HUES6 (cell line): ENCODE measurements at regions not wholly inside any gene's neighbourhood (a gene's known extent, or its start where the extent isn't known, plus 50 kb on each side); places are given as distances from the start of the nearest gene placed in this dataset.

Experiments used
- H3K27ac ChIP-seq: 2 replicates; pipeline ENCODE4 v1.7.0; 2013; ENCODE audit warnings: low read depth, mild to moderate bottlenecking, low read length, inconsistent platforms
- H3K27me3 ChIP-seq: 2 replicates; pipeline ENCODE4 v1.6.1; 2013; ENCODE audit warnings: low read length; ENCODE audit not compliant: control insufficient read depth, insufficient read depth
- H3K36me3 ChIP-seq: 2 replicates; pipeline ENCODE4 v1.6.1; 2013; ENCODE audit warnings: low read length; ENCODE audit not compliant: control insufficient read depth, insufficient read depth
- H3K4me1 ChIP-seq: 2 replicates; pipeline ENCODE4 v1.6.1; 2013; ENCODE audit warnings: low read length; ENCODE audit not compliant: control insufficient read depth, insufficient read depth
- H3K4me3 ChIP-seq: 2 replicates; pipeline ENCODE4 v1.5.1; 2013; ENCODE audit warnings: low read depth, low read length
- H3K9ac ChIP-seq: one replicate; pipeline ENCODE4 v1.6.1; 2013; ENCODE audit warnings: mild to moderate bottlenecking, low read length
- H3K9me3 ChIP-seq: 2 replicates; pipeline ENCODE4 v1.6.1; 2013; ENCODE audit warnings: low read depth, low read length; ENCODE audit not compliant: control insufficient read depth, insufficient read depth

DNA sequence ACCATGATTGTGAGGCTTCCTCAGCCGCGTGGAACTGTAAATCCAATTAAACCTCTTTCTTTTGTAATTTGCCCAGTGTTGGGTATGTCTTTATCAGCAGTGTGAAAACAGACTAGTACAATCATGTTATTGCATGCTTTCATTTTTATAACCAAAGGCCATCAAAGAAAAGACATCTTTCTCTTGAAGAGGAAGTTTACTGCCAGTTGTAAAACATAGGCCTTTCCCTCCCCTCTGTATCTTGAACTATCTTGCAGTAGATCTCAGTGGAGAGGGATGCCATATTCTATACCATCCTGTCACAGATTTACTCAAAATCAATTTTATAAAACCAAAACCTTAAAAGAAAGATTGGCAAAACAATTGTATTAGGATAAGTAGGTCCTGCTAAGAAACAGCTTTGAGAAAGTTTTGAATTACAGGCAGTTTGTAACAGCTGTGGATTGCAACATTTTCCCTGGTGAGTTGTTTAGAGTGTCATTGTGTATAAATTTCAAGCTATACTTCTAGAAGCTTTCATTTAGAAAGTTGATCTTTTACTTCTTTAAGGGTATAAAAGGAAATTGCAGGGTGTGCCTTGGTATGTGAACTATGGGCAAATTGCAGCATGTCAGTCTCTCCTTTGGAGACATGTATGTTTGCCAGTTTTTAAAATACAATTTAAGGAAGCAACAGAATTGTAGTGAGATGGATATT is 128.0 kb downstream of the ATP23 start:
- Histone ChIP-seq H3K4me3 (no peak overlapping the region), H3K27me3 (no peaks in the 10 kb centered on the region), H3K4me1 (no peaks in the 10 kb centered on the region), H3K9ac (no peak overlapping the region), H3K36me3 (no peaks in the 10 kb centered on the region), H3K27ac (no peak overlapping the region), H3K9me3 (0 out of 2 replicates have a peak, but pooled peaks cover 3% of the 10 kb centered on the region)

DNA sequence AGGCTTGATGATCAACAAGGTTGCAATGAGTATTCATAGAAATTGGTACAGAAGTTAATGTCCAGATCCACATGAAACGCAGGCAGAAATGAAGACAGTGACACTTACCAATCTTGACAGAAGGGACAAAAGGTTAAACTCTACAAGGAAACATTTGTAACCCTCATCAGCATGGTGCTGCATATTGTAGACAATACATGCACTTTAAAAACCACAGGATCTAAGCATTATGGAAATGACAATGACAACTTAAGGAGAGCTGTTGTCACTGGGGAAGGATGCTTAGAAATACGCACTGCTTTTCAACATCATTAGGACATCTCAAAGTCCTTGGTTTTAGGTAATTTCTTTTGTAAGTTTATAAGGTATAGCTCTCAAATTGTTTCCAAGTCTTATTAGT is 130.6 kb downstream of the ATP23 start:
- Histone ChIP-seq H3K4me1 (no peaks in the 10 kb centered on the region), H3K4me3 (no peak overlapping the region), H3K27ac (no peak overlapping the region), H3K36me3 (no peaks in the 10 kb centered on the region), H3K27me3 (no peaks in the 10 kb centered on the region), H3K9ac (no peak overlapping the region), H3K9me3 (0 out of 2 replicates have a peak, but pooled peaks cover 3% of the 10 kb centered on the region)

DNA sequence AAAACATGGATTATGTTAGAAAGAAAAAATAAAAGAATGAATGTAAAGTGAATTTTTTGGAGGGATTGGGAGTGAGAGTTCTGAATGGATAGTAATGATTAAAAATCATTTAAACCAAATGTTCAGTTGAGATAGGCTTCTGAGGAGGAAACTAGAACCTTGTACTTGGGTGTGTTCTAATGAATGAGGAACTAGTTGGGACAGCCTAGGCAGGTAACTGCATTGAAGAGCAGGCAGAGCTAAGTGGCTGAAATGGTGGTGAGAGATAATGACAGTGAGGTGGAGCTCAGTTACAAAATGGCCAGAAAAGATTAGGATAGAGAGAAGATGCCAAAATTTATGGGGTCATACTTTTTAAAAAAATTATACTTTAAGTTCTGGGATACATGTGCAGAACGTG is 132.9 kb downstream of the ATP23 start:
- Histone ChIP-seq H3K27me3 (no peaks in the 10 kb centered on the region), H3K9ac (no peak overlapping the region), H3K36me3 (no peaks in the 10 kb centered on the region), H3K4me3 (no peak overlapping the region), H3K4me1 (no peaks in the 10 kb centered on the region), H3K27ac (no peak overlapping the region), H3K9me3 (0 out of 2 replicates have a peak, but pooled peaks cover 3% of the 10 kb centered on the region)

DNA sequence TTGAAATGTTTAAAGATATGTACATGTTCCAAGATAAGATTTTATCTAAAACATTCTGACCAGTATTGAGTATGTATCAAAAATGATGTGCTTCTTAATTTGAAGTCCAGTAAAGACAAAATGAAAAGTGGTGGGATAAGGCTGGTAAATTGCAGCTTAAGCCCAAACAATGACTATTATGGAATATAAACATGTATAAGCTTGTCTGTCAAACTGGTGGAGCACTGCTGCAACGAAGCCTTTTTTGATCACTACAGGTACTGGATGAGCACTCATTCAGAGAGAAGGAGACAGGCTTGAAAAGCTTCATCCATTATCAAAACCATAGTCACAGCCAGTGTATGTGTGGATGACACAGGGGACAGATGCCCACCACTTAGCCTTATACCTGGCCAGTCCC is 138.4 kb downstream of the ATP23 start:
- Histone ChIP-seq H3K36me3 (no peaks in the 10 kb centered on the region), H3K9ac (no peak overlapping the region), H3K27me3 (no peaks in the 10 kb centered on the region), H3K4me1 (no peaks in the 10 kb centered on the region), H3K27ac (no peak overlapping the region), H3K9me3 (no peaks in the 10 kb centered on the region), H3K4me3 (no peak overlapping the region)

DNA sequence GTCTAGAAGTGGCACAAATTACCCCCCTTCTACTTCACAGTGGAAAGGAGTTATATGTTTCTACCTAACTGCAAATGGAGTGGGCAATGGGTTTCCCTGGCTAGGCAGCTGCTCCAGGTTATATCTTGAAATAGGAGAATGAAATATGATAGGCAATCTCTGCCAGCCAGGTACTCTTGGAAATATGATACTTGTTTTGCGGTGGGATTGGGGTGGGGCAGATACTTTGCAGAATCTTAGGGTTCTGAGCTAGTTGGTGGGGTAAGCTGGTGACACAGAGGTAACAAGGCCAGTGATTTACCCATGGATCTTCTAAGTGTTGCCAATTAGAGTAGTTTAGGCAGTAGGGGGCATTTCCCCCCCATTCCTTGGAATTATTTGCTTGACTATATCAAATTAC is 140.1 kb downstream of the ATP23 start:
- Histone ChIP-seq H3K27ac (no peak overlapping the region), H3K9me3 (no peaks in the 10 kb centered on the region), H3K9ac (no peak overlapping the region), H3K27me3 (no peaks in the 10 kb centered on the region), H3K36me3 (no peaks in the 10 kb centered on the region), H3K4me1 (no peaks in the 10 kb centered on the region), H3K4me3 (no peak overlapping the region)

DNA sequence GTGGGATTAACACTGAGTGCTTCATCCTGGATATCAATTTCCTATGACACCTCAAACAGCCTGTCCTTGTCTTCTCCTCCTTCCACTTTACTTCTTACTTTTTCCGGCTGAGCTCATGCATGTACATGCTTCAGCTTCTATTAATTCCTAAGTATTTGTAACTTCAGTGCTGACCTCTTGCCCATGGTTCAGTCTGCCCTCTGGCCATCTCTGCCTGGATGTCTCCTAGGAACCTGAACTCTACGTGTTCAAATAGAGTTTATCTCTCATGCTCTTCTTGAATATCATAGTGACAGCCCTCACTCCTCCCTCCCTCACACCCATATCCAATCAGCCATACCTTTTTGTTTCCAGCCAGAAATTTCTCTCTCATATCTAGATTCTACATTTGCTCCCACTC is 141.6 kb downstream of the ATP23 start:
- Histone ChIP-seq H3K9ac (no peak overlapping the region), H3K4me1 (peaks cover 4% of the 10 kb centered on the region), H3K9me3 (no peaks in the 10 kb centered on the region), H3K4me3 (no peak overlapping the region), H3K27me3 (no peaks in the 10 kb centered on the region), H3K27ac (no peak overlapping the region), H3K36me3 (no peaks in the 10 kb centered on the region)

DNA sequence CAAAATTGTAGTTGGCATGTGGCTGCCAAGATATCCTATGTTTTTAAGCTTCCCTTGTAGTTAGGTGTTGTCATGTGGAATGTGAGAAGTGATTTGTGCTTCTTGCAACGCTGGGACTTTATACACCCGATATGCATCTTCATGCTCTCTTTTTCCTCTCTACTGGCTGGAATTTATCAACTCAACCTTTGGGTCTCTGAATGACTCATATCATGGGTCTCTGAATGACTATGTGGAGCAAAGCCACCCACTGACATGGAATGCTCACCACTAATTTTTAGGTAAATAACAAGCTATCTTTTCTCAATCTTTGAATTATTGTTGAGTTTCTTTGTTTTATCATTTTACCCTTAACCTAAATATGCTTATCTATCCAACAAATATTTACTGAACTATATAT is 144.6 kb downstream of the ATP23 start:
- Histone ChIP-seq H3K9ac (no peak overlapping the region), H3K27me3 (no peaks in the 10 kb centered on the region), H3K4me3 (no peak overlapping the region), H3K9me3 (no peaks in the 10 kb centered on the region), H3K27ac (no peak overlapping the region), H3K4me1 (peaks cover 6% of the 10 kb centered on the region), H3K36me3 (no peaks in the 10 kb centered on the region)

DNA sequence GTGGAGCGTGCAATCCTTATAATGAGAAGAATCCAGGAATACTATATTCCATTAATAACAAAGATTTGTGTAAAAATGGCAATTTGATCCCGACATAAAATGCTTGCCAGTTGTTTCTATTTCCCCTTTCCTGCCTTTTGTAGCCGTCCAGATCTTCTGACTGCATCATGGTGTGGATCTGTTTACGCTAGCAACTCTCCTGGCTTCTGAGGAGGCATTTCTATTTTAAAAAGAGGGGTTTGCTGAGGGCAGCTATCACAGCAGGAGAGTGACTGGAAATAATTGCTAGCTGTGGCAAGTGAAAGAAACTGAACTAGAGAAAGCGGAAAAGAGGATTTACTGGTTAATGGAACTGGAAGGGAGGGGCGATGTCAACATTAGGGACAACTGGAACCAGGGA is 145.6 kb downstream of the ATP23 start:
- no peak overlapping the region for H3K27ac ChIP-seq
- H3K27me3 ChIP-seq: no peaks in the 10 kb centered on the region
- H3K36me3 ChIP-seq: no peaks in the 10 kb centered on the region
- H3K4me3 ChIP-seq: no peak overlapping the region
- H3K4me1 ChIP-seq: peaks cover 6% of the 10 kb centered on the region
- H3K9me3 ChIP-seq: 0 out of 2 replicates have a peak, but pooled peaks cover 5% of the 10 kb centered on the region
- no peak overlapping the region for H3K9ac ChIP-seq

DNA sequence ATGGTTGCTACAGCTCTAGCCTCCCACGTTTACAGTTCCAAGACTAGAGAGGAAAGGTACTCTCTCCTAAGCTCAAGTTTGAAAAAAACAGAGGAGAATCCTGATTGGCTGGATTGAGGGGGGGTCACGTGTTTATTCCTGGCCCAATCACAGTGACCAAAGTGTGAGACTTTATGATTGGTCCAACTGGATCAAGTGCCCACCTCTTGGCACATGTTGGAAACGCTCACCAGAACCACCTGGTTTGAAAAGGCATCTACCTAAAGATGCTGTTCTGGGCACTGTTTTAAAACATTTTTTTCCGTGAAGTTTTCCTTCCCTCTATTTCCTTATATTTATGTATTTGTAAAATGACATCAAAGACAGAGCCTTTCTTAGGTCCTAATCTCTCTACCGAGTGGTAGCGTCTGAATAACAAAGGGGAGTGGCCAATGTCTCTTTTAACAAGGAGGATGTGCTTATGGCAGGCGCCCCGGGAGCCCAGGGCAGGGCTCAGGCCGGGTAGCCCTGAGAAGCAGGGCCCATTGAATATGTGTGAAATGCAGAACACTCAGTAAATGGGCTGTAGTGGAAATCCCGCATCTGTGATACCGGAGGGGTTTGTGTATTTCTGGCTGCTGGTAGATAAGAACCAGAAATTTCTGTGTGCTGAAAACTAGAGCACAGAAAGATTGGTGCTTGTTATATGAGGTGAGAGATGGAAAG is 146.2 kb downstream of the ATP23 start:
- no peaks in the 10 kb centered on the region for H3K36me3 ChIP-seq
- H3K27ac ChIP-seq: no peak overlapping the region
- peaks cover 6% of the 10 kb centered on the region for H3K4me1 ChIP-seq
- H3K27me3 ChIP-seq: no peaks in the 10 kb centered on the region
- no peak overlapping the region for H3K9ac ChIP-seq
- H3K4me3 ChIP-seq: no peak overlapping the region
- H3K9me3 ChIP-seq: 0 out of 2 replicates have a peak, but pooled peaks cover 5% of the 10 kb centered on the region

DNA sequence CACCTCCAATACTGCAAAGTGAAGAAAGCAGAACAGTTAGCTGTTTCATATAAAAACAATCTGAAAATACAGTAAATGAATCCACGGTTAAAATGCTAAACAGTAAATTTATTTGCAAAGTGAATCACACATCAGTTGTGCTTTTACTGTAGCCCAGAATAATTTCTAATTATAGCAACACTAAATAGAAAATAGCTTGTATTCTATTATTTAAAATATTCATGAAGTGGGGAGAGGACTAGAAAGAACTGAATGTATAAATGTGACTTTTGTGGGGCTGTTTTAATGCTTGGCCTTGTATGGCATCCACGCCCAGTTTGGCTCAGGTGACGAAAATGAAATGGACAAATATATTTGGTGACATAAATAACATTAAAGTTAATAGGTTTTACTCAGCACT is 148.2 kb downstream of the ATP23 start:
- Histone ChIP-seq H3K9ac (no peak overlapping the region), H3K36me3 (no peaks in the 10 kb centered on the region), H3K27me3 (no peaks in the 10 kb centered on the region), H3K9me3 (0 out of 2 replicates have a peak, but pooled peaks cover 5% of the 10 kb centered on the region), H3K4me3 (no peak overlapping the region), H3K4me1 (peaks cover 6% of the 10 kb centered on the region), H3K27ac (no peak overlapping the region)

DNA sequence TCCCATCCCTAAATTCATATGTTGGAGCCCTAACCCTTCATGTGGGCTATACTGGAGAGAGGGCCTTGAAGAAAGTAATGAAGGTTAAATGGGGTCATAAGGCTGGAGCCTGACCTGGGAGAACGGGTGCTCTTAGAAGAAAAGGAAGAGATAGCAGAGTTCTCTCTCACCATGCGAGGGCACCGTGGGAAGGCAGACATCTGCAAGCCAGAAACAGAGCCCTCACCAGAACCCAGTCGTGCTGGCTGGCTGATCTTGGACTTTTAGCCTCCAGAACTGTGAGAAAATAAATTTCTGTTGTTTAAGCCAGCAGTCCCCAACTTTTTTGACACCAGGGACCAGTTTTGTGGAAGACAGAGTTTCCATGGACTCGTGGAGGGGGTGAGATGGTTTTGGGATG is 149.3 kb downstream of the ATP23 start:
- H3K27me3 ChIP-seq: no peaks in the 10 kb centered on the region
- H3K36me3 ChIP-seq: no peaks in the 10 kb centered on the region
- peaks cover 6% of the 10 kb centered on the region for H3K4me1 ChIP-seq
- no peak overlapping the region for H3K27ac ChIP-seq
- H3K9ac ChIP-seq: no peak overlapping the region
- no peak overlapping the region for H3K4me3 ChIP-seq
- H3K9me3 ChIP-seq: 0 out of 2 replicates have a peak, but pooled peaks cover 5% of the 10 kb centered on the region
